Mucosa of stomach (tissue), 1 donor: ENCODE measurements at regions not wholly inside any gene's neighbourhood (a gene's known extent, or its start where the extent isn't known, plus 50 kb on each side); places are given as distances from the start of the nearest gene placed in this dataset.

Experiments used
- H3K27me3 ChIP-seq: one replicate; pipeline ENCODE4 v1.7.0; 2013; ENCODE audit warnings: mild to moderate bottlenecking, low read length; ENCODE audit not compliant: control insufficient read depth, insufficient read depth
- H3K36me3 ChIP-seq: one replicate; pipeline ENCODE4 v1.7.0; 2013; ENCODE audit warnings: low read length; ENCODE audit not compliant: control insufficient read depth, insufficient read depth
- H3K4me1 ChIP-seq: one replicate; pipeline ENCODE4 v1.7.0; 2013; ENCODE audit warnings: mild to moderate bottlenecking, low read length; ENCODE audit not compliant: control insufficient read depth, insufficient read depth
- H3K4me3 ChIP-seq: one replicate; pipeline ENCODE4 v1.7.0; 2013; ENCODE audit warnings: low read length
- H3K9ac ChIP-seq: one replicate; pipeline ENCODE4 v1.7.0; 2013; ENCODE audit warnings: mild to moderate bottlenecking, low read length, moderate library complexity
- H3K9me3 ChIP-seq: one replicate; pipeline ENCODE4 v1.7.0; 2013; ENCODE audit warnings: mild to moderate bottlenecking, low read length, moderate library complexity; ENCODE audit not compliant: control insufficient read depth
- donor health status: Pancreatic carcinoma.

- no peaks in the 10 kb centered on the region for H3K9me3 ChIP-seq
- H3K4me1 ChIP-seq: no peaks in the 10 kb centered on the region
- no peaks in the 10 kb centered on the region for H3K36me3 ChIP-seq
- no peak overlapping the region for H3K4me3 ChIP-seq
- no peak overlapping the region for H3K9ac ChIP-seq
- H3K27me3 ChIP-seq: no peaks in the 10 kb centered on the region
Observed at GRCh38 chr2:7237466-7237865, 320.3 kb downstream of the RNF144A start.

- Histone ChIP-seq H3K36me3 (no peaks in the 10 kb centered on the region), H3K4me1 (no peaks in the 10 kb centered on the region), H3K4me3 (no peak overlapping the region), H3K27me3 (no peaks in the 10 kb centered on the region), H3K9ac (no peak overlapping the region), H3K9me3 (no peaks in the 10 kb centered on the region)
Observed at GRCh38 chr2:7239078-7239477, 321.9 kb downstream of the RNF144A start.

DNA sequence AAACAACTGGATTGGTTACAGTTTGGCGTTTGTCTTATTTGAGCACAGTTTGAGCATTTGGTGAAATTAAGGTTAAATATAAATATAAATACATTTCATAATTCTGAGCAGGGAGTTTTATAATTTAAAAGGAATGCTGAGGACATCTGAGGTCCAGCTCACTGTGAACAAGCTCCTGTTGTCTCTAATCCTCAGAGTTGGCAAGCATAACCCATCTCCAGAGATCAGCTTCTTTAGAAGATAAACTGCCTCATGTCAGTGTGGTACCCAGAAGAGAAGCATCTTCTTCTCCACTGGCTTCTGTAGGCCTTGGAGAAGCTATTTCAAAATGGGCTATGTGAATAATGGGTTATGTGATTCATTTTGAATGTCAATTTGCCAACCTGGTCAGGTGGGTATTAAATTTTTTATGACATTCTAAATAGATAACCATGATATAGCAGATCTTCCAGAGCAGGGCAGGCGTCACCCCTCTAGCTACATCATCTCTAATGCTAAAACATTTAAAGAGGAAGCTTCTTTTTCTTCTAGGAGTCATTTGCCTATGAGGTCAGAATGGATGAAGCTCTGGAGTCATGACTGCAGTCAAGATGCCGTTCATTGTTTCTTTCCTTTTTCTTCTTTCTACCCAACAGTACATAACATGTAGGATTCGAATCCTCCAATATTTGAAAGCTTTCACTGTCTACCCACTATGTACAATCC is 324.0 kb downstream of the RNF144A start:
- Histone ChIP-seq H3K27me3 (no peaks in the 10 kb centered on the region), H3K36me3 (no peaks in the 10 kb centered on the region), H3K4me1 (no peaks in the 10 kb centered on the region), H3K9ac (no peak overlapping the region), H3K9me3 (no peaks in the 10 kb centered on the region), H3K4me3 (no peak overlapping the region)

DNA sequence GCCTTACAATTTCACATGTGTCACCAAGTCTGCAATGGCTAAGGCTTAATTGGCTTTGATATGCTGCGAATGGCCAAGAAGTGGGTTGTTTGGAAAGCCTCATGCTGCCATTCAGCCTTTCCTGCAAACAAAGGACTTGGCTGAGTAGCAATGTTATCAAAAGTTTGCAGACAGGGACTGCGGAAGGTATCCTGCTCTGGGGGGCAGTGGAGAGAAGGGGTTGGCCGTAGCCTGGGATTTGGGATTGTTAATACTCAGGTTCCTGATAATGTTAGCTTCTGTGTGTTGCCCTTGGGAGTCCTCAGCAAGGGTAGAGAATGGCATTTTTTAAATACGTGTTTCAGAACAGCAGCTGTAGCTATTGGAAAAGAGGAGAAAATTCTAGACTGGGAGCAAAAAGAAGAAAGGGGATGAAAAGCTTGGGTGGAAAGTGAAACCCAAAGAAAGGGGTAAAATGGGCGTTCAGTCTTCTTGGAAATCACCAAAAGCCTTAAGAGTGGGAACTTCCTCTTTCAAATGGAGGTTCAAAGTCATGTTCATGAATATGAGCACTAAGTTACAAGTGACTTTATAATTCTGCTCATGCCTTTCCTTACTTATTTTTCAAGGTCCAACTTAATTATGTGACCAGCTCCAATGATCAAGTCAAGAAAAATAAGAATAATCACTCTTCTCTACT is 325.1 kb downstream of the RNF144A start:
- Histone ChIP-seq H3K4me3 (no peak overlapping the region), H3K9ac (no peak overlapping the region), H3K9me3 (no peaks in the 10 kb centered on the region), H3K27me3 (no peaks in the 10 kb centered on the region), H3K36me3 (no peaks in the 10 kb centered on the region), H3K4me1 (no peaks in the 10 kb centered on the region)

- Histone ChIP-seq H3K36me3 (no peaks in the 10 kb centered on the region), H3K4me1 (no peaks in the 10 kb centered on the region), H3K9me3 (no peaks in the 10 kb centered on the region), H3K9ac (no peak overlapping the region), H3K27me3 (no peaks in the 10 kb centered on the region), H3K4me3 (no peak overlapping the region)
Observed at GRCh38 chr2:7243276-7243675, 326.1 kb downstream of the RNF144A start.

DNA sequence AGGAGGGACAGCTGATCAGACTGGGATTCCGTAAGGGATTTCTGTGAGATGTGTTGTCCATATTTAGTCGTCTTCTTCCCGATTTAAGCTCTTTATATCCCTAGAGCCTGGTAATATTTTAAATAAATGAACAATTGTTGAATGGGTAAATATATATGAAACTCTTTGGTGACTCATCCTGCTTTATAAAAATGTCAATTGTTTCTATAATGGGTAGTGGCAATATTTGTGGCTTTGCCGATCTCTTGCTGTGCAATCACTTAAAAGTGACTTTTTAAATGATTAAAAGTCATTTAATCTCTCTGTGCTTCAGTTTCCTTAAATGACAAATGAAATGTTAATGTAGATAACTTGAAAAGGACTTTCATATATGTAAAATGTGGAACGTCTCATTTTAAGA is 339.2 kb downstream of the RNF144A start:
- H3K9ac ChIP-seq: no peak overlapping the region
- no peaks in the 10 kb centered on the region for H3K4me1 ChIP-seq
- H3K36me3 ChIP-seq: no peaks in the 10 kb centered on the region

GRCh38 chr2:7262727-7263126 is 345.5 kb downstream of the RNF144A start:
- Histone ChIP-seq H3K4me3 (no peak overlapping the region), H3K36me3 (no peaks in the 10 kb centered on the region), H3K9me3 (no peaks in the 10 kb centered on the region), H3K9ac (no peak overlapping the region), H3K27me3 (no peaks in the 10 kb centered on the region), H3K4me1 (no peaks in the 10 kb centered on the region)

More for the DNA sequence above, 339.2 kb downstream of the RNF144A start:
- Histone ChIP-seq H3K27me3 (no peaks in the 10 kb centered on the region), H3K9me3 (no peaks in the 10 kb centered on the region), H3K4me3 (no peak overlapping the region)

GRCh38 chr2:7264791-7265190 is 347.6 kb downstream of the RNF144A start:
- Histone ChIP-seq H3K4me3 (no peak overlapping the region), H3K27me3 (no peaks in the 10 kb centered on the region), H3K4me1 (no peaks in the 10 kb centered on the region), H3K9me3 (no peaks in the 10 kb centered on the region), H3K36me3 (no peaks in the 10 kb centered on the region), H3K9ac (no peak overlapping the region)

- Histone ChIP-seq H3K36me3 (no peaks in the 10 kb centered on the region), H3K27me3 (no peaks in the 10 kb centered on the region), H3K9me3 (no peaks in the 10 kb centered on the region), H3K9ac (no peak overlapping the region), H3K4me3 (no peak overlapping the region), H3K4me1 (no peaks in the 10 kb centered on the region)
Observed at GRCh38 chr2:7265286-7265685, 348.1 kb downstream of the RNF144A start.

- H3K27me3 ChIP-seq: no peaks in the 10 kb centered on the region
- no peaks in the 10 kb centered on the region for H3K4me1 ChIP-seq
- no peak overlapping the region for H3K4me3 ChIP-seq
- no peaks in the 10 kb centered on the region for H3K9me3 ChIP-seq
- no peaks in the 10 kb centered on the region for H3K36me3 ChIP-seq
- H3K9ac ChIP-seq: no peak overlapping the region
Observed at GRCh38 chr2:7269106-7269643, 352.0 kb downstream of the RNF144A start.

- no peaks in the 10 kb centered on the region for H3K4me1 ChIP-seq
- H3K36me3 ChIP-seq: no peaks in the 10 kb centered on the region
- no peak overlapping the region for H3K9ac ChIP-seq
- H3K9me3 ChIP-seq: no peaks in the 10 kb centered on the region
- no peak overlapping the region for H3K4me3 ChIP-seq
- H3K27me3 ChIP-seq: no peaks in the 10 kb centered on the region
Observed at GRCh38 chr2:7270011-7270431, 352.8 kb downstream of the RNF144A start.

- Histone ChIP-seq H3K4me1 (no peaks in the 10 kb centered on the region), H3K9ac (no peak overlapping the region), H3K9me3 (no peaks in the 10 kb centered on the region), H3K4me3 (no peak overlapping the region), H3K36me3 (no peaks in the 10 kb centered on the region), H3K27me3 (no peaks in the 10 kb centered on the region)
Observed at GRCh38 chr2:7272210-7272609, 355.0 kb downstream of the RNF144A start.
